GM12878 (cell line): ENCODE measurements at regions not wholly inside any gene's neighbourhood (a gene's known extent, or its start where the extent isn't known, plus 50 kb on each side); places are given as distances from the start of the nearest gene placed in this dataset.

Experiments used
- ATAC-seq: fragments of 200-7000 bp; cut with Tn5 transposase; 3 replicates; pipeline ENCODE4 v1.9.1; 2020; ENCODE audit warnings: mild to moderate bottlenecking, moderate library complexity
- BruUV-seq: library from RNA; stranded (reverse); fragments of 400-500 nt; replicated peaks from 2 replicates; lab custom pipeline; 2021; lab: Mats Ljungman, UMichigan
- CTCF ChIA-PET: fragments of 300-600 bp; sonication (Branson Sonifier 250); formaldehyde crosslinking; extraction: SDS; loops from one replicate; lab custom pipeline; 2021; ENCODE audit warnings: inconsistent platforms; lab: Yijun Ruan, JAX
- POLR2A ChIA-PET: fragments of 350-600 bp; formaldehyde crosslinking; extraction: SDS; loops from one replicate; lab custom pipeline; 2021; ENCODE audit warnings: inconsistent platforms; lab: Charles Lee
- RAD21 ChIA-PET: fragments of 300-600 bp; sonication (Branson Sonifier 250); formaldehyde crosslinking; loops from one replicate; lab custom pipeline; 2023; ENCODE audit warnings: antibody characterized with exemption; ENCODE audit not compliant: unreplicated experiment; lab: Charles Lee
- SMC1A ChIA-PET: fragments of 300-600 bp; sonication (Branson Sonifier 250); formaldehyde crosslinking; loops from one replicate; lab custom pipeline; 2023; ENCODE audit not compliant: unreplicated experiment, uncharacterized antibody; lab: Charles Lee
- DNase-seq: peaks from one replicate; pipeline ENCODE4 v3.0.0-alpha.2; 2011; ENCODE audit warnings: low read depth, low spot score
- FAIRE-seq: peaks from 3 replicates; lab custom pipeline; 2011; peaks lifted over from hg19 to GRCh38; lab: Jason Lieb, UNC
- H2AFZ ChIP-seq: 2 replicates; pipeline ENCODE4 v1.6.0; 2011; ENCODE audit warnings: low read depth, low read length, control low read depth; ENCODE audit not compliant: control insufficient read depth
- H3K27ac ChIP-seq: 2 replicates; pipeline ENCODE4 v1.5.1; 2011; ENCODE audit warnings: control low read depth; ENCODE audit not compliant: control insufficient read depth, insufficient read depth
- H3K27me3 ChIP-seq, 2 experiments: replicated peaks in 1 of 2; 2 replicates each; pipeline versions ENCODE4 v1.6.0 to v1.6.1; 2011; ENCODE audit warnings: low read length in 1 of 2; ENCODE audit not compliant: control insufficient read depth in 2 of 2, insufficient read depth in 2 of 2
- H3K36me3 ChIP-seq, 2 experiments: 2 replicates each; pipeline ENCODE4 v1.5.1; 2011; ENCODE audit warnings: low read length in 1 of 2; ENCODE audit not compliant: control insufficient read depth in 2 of 2, insufficient read depth in 2 of 2
- H3K4me1 ChIP-seq: 2 replicates; pipeline ENCODE4 v1.6.1; 2011; ENCODE audit warnings: mild to moderate bottlenecking, low read length, moderate library complexity, mixed read lengths; ENCODE audit not compliant: control insufficient read depth, insufficient read depth
- H3K4me2 ChIP-seq: 2 replicates; pipeline ENCODE4 v1.6.0; 2011; ENCODE audit warnings: control low read depth; ENCODE audit not compliant: control insufficient read depth, insufficient read depth
- H3K4me3 ChIP-seq: fragments of 200-600 bp; sonication (generic); 2 replicates; pipeline ENCODE4 v1.5.1; 2016
- H3K79me2 ChIP-seq: 2 replicates; pipeline ENCODE4 v1.6.0; 2011; ENCODE audit warnings: low read length; ENCODE audit not compliant: control insufficient read depth, insufficient read depth
- H3K9ac ChIP-seq: 2 replicates; pipeline ENCODE4 v1.8.0; 2011; ENCODE audit warnings: low read length, control low read depth, mixed read lengths; ENCODE audit not compliant: control insufficient read depth, insufficient read depth
- H3K9me3 ChIP-seq: replicated peaks from 3 replicates; pipeline ENCODE4 v1.5.1; 2011; ENCODE audit warnings: mild to moderate bottlenecking, low read length; ENCODE audit not compliant: control insufficient read depth, insufficient read depth
- H4K20me1 ChIP-seq: 2 replicates; pipeline ENCODE4 v1.6.0; 2011; ENCODE audit not compliant: control insufficient read depth, insufficient read depth
- BHLHE40 ChIP-seq, 2 experiments: fragments of 450-650 bp in 1 of 2; IDR thresholded peaks; 2 replicates each; pipeline ENCODE4 v1.6.1; 2011 to 2017; ENCODE audit warnings: low read depth in 2 of 2, borderline replicate concordance in 1 of 2, improper control_type of control experiment in 1 of 2, low read length in 1 of 2, mild to moderate bottlenecking in 1 of 2
- CEBPZ ChIP-seq: fragments of 150-350 bp; IDR thresholded peaks from 2 replicates; pipeline ENCODE4 v1.6.1; 2016; ENCODE audit warnings: low read depth, low read length
- EGR1 ChIP-seq, 2 experiments: IDR thresholded peaks; 1 replicate in 1 of 2; 2 replicates in 1 of 2; pipeline ENCODE4 v1.6.1; 2011 to 2012; ENCODE audit warnings: low read depth in 2 of 2, low read length in 2 of 2, borderline replicate concordance in 1 of 2, mild to moderate bottlenecking in 1 of 2, moderate library complexity in 1 of 2
- ETV6 ChIP-seq, 2 experiments: fragments of 450-650 bp in 1 of 2; IDR thresholded peaks in 1 of 2; conservative IDR thresholded peaks in 1 of 2; 2 replicates each; pipeline ENCODE4 v1.6.1; 2014; ENCODE audit warnings: antibody characterized with exemption in 1 of 2, borderline replicate concordance in 1 of 2, low read depth in 1 of 2, mild to moderate bottlenecking in 1 of 2, moderate library complexity in 1 of 2
- GATAD2B ChIP-seq: fragments of 450-650 bp; conservative IDR thresholded peaks from 2 replicates; pipeline ENCODE4 v1.6.1; 2017; ENCODE audit warnings: low read depth, mild to moderate bottlenecking, moderate library complexity
- HSF1 ChIP-seq: fragments of 150-350 bp; IDR thresholded peaks from 2 replicates; pipeline ENCODE4 v1.6.1; 2014; ENCODE audit warnings: mild to moderate bottlenecking, low read depth, low read length
- NFXL1 ChIP-seq: fragments of 450-650 bp; IDR thresholded peaks from 2 replicates; pipeline ENCODE4 v1.6.1; 2017; ENCODE audit warnings: antibody characterized with exemption, mild to moderate bottlenecking, borderline replicate concordance
- RAD21 ChIP-seq: IDR thresholded peaks from 2 replicates; pipeline ENCODE4 v1.6.1; 2011; ENCODE audit warnings: mild to moderate bottlenecking, low read depth, low read length, moderate library complexity; ENCODE audit not compliant: insufficient read depth
- RCOR1 ChIP-seq: conservative IDR thresholded peaks from 2 replicates; pipeline ENCODE4 v1.6.1; 2012; ENCODE audit warnings: low read depth, low read length, improper control_type of control experiment
- RUNX3 ChIP-seq: IDR thresholded peaks from 2 replicates; pipeline ENCODE4 v1.6.1; 2012; ENCODE audit warnings: low read length, inconsistent platforms
- SIN3A ChIP-seq: IDR thresholded peaks from 2 replicates; pipeline ENCODE4 v1.6.1; 2012; ENCODE audit warnings: low read depth, low read length, improper control_type of control experiment
- SP1 ChIP-seq: IDR thresholded peaks from one replicate; pipeline ENCODE4 v1.6.1; 2011; ENCODE audit warnings: low read depth, low read length
- WGBS: methylation state at CpG from one replicate; pipeline ENCODE4 v1.1.6; 2016; ENCODE audit warnings: low lambda C conversion rate; ENCODE audit not compliant: insufficient replicate concordance, insufficient coverage; ENCODE audit errors: missing lambda C conversion rate; 5-methylcytosine and 5-hydroxymethylcytosine counted together
- in situ Hi-C: fragments of 300-500 bp; cut with MboI; formaldehyde crosslinking; loops from 9 replicates; pipeline ENCODE4 v1.14.3; 2018; ENCODE audit warnings: mixed read lengths
- intact Hi-C: fragments of 100-400 bp; cut with micrococcal nuclease; formaldehyde crosslinking; loops from one replicate; pipeline ENCODE4 v1.14.2; 2022; ENCODE audit not compliant: unreplicated experiment
- TF ChIP-seq, protein P1 (sequence below): fragments of 450-650 bp; IDR thresholded peaks from 2 replicates; pipeline ENCODE4 v1.6.1; 2017; ENCODE audit warnings: mild to moderate bottlenecking, low read depth, inconsistent platforms; ENCODE audit not compliant: poor library complexity, severe bottlenecking
- TF ChIP-seq, protein P2 (sequence below), 3 experiments: IDR thresholded peaks in 2 of 3; conservative IDR thresholded peaks in 1 of 3; 2 replicates each; pipeline ENCODE4 v1.5.1; 2011; ENCODE audit warnings: low read depth in 3 of 3, low read length in 3 of 3, mild to moderate bottlenecking in 3 of 3, control low read depth in 2 of 3, moderate library complexity in 2 of 3, inconsistent platforms in 1 of 3, mixed read lengths in 1 of 3; ENCODE audit not compliant: control insufficient read depth in 2 of 3, insufficient read depth in 1 of 3; ENCODE audit errors: extremely low read depth in 1 of 3
- TF ChIP-seq, protein P3 (sequence below): IDR thresholded peaks from 2 replicates; pipeline ENCODE4 v1.6.1; 2012; ENCODE audit warnings: low read depth, low read length, improper control_type of control experiment

DNA sequence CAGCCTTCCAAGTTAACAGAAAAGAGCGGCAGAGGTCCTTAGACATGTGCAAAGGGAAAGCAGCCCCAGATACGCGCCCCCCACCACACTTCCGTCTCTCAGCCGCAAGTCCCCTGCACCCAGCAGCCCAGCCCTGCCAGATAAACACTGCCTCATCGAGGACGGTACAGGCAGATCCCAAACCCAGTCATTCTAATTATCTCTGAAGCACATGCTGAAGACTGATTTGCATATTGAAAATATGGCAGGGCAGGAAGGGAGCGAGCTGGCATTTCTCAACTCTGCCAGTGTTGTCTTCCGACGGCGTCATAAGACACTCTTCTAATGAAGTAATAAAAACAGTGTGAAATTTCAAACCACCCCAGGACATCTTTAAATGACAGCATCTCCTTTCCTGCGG lies 122.8 kb upstream of the CDH4 start:
- in situ Hi-C loops, result no loop called here
- Histone ChIP-seq H3K9me3 (no peaks in the 10 kb centered on the region; the same call in 2 of the 3 replicates), H2AFZ (no peak overlapping the region), H3K4me1 (no peaks in the 10 kb centered on the region), H3K79me2 (no peaks in the 10 kb centered on the region), H3K4me3 (no peak overlapping the region), H3K27me3 (no peaks in the 10 kb centered on the region), H3K9ac (no peak overlapping the region), H4K20me1 (no peaks in the 10 kb centered on the region), H3K27ac (no peak overlapping the region), H3K4me2 (no peak overlapping the region), H3K36me3 (no peaks in the 10 kb centered on the region)
- FAIRE-seq (no peak), ATAC-seq (no peak), DNase-seq (no peak)
- no TSS peak for BruUV-seq
- CTCF ChIA-PET, result no interaction called here
- RAD21 ChIA-PET, result no interaction called here
- SMC1A ChIA-PET, result no interaction called here
- 51% methylated on average over 12 of the region's 12 CpGs for WGBS
- POLR2A ChIA-PET, result no interaction called here
- intact Hi-C loops, result no loop called here
- TF ChIP-seq ETV6 (conservative IDR thresholded peaks at IDR 0.05 in 1 of 2, IDR thresholded peaks at IDR 0.05 in 1 of 2; ENCODE audit: borderline replicate concordance in 1 of 2, low read depth in 1 of 2) (no peak), NFXL1 (no peak), SP1 (no peak), RCOR1 (no peak), GATAD2B (no peak), HSF1 (no peak), SIN3A (no peak), RUNX3 (no peak), BHLHE40 (IDR thresholded peaks at IDR 0.05; ENCODE audit: borderline replicate concordance in 1 of 2, low read depth in 2 of 2, low read length in 1 of 2) (no peak), CEBPZ (no peak), RAD21 (no peak), EGR1 (IDR thresholded peaks at IDR 0.05; ENCODE audit: borderline replicate concordance in 1 of 2, low read depth in 2 of 2, low read length in 2 of 2) (no peak)
- TF ChIP-seq, protein P1, sequence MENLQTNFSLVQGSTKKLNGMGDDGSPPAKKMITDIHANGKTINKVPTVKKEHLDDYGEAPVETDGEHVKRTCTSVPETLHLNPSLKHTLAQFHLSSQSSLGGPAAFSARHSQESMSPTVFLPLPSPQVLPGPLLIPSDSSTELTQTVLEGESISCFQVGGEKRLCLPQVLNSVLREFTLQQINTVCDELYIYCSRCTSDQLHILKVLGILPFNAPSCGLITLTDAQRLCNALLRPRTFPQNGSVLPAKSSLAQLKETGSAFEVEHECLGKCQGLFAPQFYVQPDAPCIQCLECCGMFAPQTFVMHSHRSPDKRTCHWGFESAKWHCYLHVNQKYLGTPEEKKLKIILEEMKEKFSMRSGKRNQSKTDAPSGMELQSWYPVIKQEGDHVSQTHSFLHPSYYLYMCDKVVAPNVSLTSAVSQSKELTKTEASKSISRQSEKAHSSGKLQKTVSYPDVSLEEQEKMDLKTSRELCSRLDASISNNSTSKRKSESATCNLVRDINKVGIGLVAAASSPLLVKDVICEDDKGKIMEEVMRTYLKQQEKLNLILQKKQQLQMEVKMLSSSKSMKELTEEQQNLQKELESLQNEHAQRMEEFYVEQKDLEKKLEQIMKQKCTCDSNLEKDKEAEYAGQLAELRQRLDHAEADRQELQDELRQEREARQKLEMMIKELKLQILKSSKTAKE, result no peak
- TF ChIP-seq, protein P2, sequence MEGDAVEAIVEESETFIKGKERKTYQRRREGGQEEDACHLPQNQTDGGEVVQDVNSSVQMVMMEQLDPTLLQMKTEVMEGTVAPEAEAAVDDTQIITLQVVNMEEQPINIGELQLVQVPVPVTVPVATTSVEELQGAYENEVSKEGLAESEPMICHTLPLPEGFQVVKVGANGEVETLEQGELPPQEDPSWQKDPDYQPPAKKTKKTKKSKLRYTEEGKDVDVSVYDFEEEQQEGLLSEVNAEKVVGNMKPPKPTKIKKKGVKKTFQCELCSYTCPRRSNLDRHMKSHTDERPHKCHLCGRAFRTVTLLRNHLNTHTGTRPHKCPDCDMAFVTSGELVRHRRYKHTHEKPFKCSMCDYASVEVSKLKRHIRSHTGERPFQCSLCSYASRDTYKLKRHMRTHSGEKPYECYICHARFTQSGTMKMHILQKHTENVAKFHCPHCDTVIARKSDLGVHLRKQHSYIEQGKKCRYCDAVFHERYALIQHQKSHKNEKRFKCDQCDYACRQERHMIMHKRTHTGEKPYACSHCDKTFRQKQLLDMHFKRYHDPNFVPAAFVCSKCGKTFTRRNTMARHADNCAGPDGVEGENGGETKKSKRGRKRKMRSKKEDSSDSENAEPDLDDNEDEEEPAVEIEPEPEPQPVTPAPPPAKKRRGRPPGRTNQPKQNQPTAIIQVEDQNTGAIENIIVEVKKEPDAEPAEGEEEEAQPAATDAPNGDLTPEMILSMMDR (IDR thresholded peaks at IDR 0.05 in 2 of 3, conservative IDR thresholded peaks at IDR 0.05 in 1 of 3; ENCODE audit: control insufficient read depth in 2 of 3, extremely low read depth in 1 of 3, insufficient read depth in 1 of 3, low read depth in 3 of 3, low read length in 3 of 3), result no peak
- TF ChIP-seq, protein P3, sequence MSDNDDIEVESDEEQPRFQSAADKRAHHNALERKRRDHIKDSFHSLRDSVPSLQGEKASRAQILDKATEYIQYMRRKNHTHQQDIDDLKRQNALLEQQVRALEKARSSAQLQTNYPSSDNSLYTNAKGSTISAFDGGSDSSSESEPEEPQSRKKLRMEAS, result no peak
